GM04503 (cell line): ENCODE measurements at regions not wholly inside any gene's neighbourhood (a gene's known extent, or its start where the extent isn't known, plus 50 kb on each side); places are given as distances from the start of the nearest gene placed in this dataset.

ENCODE experiments used
- DNase-seq: peaks from one replicate; pipeline ENCODE4 v3.0.0-alpha.2; 2012; ENCODE audit warnings: low read depth

DNA sequence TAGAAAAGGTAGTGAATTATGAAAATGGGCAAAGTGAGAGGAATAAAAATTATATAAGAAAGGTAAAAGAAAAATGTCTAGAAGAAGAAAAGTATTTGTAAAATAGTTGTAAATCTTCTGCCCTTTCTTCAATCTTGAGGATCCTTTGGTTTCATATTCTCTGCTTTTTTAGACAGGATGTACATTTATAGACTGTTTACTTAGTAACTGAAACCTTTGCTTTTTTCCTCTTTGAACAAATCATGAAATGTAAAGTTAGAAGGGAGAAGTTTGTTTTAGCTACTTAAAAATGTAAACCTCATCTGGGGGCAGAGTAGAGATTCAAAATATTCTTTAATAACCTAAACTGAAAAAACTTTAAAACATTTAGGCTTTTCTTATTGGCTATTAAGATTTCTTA is 150.4 kb upstream of the ITGA4 start:
- DNase-seq: no peak

- no peak for DNase-seq
Measured at GRCh38 chr2:181307203-181307991, 149.8 kb upstream of the ITGA4 start.

DNA sequence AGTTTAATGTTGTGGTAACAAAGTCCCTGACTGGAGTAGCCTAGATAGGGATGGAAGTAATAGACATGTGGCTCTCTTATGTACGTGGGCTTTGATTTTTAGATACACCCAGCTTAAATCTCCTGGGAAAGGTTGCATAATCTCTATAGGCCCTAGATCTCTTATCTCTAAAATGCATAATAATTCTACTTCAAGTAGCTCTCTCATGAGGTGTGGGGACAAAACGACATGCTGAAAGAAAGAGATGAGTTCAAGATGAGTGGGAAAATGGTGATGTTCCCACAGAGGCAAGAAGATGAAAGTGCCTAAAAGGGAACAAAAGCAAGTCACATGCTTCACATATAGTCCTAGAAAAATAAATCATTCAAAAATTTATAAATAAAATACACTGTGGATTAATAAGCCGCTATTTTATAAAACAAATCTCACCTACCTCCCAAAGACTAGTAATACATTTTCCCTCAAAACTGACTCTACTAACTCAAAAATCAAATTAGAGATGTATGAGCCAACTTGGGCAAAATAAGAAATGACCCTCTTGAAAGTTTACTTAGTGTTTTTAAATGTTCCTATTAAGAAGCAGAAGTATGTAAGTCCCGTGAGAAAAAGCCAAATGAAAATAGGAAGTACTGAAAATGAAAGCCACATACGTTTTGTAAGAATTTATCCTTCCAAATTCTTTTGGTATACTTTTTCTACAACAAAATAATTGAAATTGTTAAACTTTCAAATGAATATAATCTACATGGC is 148.2 kb upstream of the ITGA4 start:
- no peak for DNase-seq

DNA sequence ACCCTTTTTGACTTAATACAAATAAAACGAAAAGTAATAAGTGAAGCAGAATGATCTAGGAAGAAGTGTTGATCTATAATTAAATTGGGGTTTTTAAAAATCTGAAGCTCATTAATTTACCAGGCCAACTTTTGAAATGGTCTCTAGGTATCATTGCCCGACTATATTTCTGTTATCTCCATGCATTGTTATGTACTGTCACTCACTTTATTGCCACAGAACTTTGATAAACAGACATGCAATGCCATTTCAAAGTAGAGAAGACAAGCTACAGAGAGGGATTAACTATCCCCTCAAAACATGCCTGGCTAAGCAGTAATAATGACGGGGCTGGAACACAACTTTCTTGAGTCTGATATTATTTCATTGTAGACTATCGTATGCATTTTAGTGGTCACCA is 147.6 kb upstream of the ITGA4 start:
- DNase-seq: no peak

DNA sequence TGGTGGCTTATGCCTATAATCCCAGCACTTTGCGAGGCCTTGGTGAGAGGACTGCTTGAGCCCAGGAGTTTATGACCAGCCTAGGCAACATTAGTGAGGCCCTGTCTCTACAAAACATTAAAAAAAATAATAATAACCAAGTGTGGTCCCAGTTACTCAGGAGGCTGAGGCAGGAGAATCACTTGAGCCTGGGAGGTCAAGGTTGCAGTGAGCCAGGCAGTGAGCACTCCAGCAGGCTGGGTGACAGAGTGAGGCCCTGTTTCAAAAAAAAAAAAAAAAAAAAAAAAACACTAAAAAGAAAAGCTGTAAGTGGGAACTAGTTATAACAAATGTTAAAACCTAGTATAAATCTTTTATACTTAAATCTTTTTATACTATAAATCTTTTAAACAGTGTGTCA is 146.2 kb upstream of the ITGA4 start:
- DNase-seq: no peak

- no peak for DNase-seq
Measured at GRCh38 chr2:181311837-181312236, 145.3 kb upstream of the ITGA4 start.

- DNase-seq: no peak
Measured at GRCh38 chr2:181312515-181312927, 144.7 kb upstream of the ITGA4 start.

GRCh38 chr2:181313845-181314244 is 143.3 kb upstream of the ITGA4 start:
- DNase-seq: no peak

- DNase-seq: no peak
Measured at GRCh38 chr2:181314551-181314950, 142.6 kb upstream of the ITGA4 start.

- DNase-seq: no peak
Measured at GRCh38 chr2:181317511-181317910, 139.7 kb upstream of the ITGA4 start.

DNA sequence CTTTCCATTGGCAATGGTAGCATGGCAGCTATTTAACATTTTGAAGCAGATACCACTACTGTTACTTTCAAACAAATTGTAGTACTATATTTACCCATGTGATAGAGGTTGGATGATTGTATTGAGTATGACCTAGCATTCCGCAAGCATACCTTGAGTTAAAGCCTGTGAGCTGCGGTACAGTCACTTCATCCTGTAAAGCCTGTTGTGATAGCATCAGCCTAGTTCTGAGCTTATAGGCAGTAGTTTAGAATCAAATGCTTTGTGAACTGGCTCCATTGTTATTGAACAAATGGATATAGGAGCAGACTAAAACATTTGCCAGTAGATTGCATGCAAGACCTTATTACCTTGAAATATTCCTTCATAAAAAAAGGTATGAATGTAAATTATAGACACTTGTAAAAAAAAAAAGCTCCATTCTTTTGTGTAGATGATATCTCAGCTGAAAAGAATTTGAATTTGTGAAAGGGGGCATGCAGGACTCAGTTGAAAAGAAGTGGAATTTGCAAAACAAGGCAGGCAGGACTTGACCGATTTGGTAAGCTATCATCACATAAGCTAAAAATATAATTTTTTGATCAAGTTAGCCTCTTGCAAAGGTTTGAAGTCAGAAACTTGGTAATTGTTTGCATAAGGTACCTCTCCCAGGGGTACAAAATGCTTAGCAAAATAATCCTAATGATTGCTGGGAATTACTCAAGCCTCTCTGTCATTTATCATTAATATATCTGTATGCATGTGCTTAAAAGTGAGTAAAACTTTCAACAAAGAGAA is 138.5 kb upstream of the ITGA4 start:
- no peak for DNase-seq

GRCh38 chr2:181319286-181319685 is 137.9 kb upstream of the ITGA4 start:
- DNase-seq: no peak

DNA sequence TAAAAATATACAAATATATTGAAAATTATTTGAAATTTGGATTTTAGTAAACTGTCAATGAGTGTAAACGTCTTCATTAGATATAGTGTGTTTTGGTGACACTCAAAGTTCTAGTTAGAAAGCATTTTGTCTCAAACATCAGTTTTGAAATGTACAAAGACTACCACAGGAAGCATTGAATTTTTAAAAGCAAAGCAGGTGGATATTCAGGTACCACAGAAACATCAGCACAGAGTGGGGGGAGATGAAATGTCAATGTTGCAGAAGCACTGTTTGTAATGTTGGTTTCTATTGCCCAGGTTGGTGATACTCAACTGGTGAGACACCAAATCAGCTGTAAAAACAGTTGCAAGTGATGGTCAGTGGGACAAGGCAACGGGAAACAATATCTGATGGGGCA is 136.5 kb upstream of the ITGA4 start:
- no peak for DNase-seq

DNA sequence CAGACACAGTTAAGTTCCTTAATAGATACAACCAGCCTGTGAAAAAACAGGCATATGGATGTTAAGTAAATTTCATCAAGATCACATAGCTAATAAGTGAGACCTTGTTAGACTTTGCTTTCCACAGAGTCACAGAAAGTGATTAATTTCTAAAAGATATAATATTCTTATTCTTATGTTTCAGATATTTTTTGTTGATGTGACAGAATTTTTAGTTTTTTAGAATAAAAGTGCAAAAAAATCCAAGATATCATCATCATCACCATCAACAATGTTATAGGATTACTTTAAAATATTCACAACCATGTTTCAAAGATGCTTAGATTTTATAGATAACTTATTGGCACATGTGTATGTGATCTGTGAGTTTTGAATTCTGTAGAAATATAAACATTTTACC is 132.3 kb upstream of the ITGA4 start:
- no peak for DNase-seq

GRCh38 chr2:181326661-181327060 is 130.5 kb upstream of the ITGA4 start:
- no peak for DNase-seq

DNA sequence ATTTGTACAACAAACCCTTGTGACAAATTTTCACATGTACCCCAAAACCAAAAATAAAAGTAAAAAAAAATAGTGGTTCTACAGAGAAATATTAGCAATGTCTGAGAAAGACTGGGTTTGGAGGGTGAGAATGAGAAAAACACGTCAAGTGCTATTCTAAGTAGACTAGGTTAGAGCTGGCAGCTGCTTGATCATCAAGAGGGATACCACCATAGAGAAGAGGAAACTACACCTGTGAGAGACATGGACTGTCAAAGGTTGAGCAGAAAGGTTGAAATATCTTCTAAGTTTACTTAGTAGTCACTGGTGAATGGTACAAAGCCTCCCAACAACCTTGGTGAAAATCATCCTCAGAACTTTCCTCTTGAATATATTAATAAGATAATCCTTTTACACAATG is 126.9 kb upstream of the ITGA4 start:
- DNase-seq: no peak

GRCh38 chr2:181332044-181332605 is 125.1 kb upstream of the ITGA4 start:
- no peak for DNase-seq

DNA sequence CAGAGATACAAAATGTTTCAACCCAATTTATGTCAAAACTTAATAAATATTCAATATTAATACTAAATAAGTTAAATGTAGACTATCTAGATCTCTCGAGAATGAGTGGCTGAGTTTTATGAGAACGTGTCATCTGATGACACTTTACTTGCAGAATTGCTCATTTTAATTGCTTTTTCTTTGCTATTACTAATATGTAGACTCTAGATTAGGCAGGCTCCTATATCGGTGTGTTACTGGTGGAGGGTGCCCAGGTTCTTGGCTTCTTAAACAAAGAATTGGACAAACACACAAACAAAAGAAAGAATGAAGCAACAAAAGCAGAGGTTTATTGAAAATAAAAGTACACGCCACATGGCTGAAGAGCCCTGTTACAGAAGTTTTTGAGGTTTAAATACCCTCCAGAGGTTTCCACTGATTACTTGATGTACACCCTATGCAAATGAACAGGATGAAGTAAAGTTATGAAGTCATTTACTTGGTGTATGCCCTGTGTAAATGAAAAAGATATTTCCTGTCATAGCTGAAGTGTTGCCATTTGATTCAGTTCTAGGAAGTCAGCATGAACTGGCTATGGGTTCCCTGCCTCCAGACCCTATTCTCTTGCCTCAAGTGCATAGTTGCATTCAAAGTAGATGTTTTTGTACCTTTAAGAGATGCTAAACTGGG is 122.9 kb upstream of the ITGA4 start:
- DNase-seq: no peak

DNA sequence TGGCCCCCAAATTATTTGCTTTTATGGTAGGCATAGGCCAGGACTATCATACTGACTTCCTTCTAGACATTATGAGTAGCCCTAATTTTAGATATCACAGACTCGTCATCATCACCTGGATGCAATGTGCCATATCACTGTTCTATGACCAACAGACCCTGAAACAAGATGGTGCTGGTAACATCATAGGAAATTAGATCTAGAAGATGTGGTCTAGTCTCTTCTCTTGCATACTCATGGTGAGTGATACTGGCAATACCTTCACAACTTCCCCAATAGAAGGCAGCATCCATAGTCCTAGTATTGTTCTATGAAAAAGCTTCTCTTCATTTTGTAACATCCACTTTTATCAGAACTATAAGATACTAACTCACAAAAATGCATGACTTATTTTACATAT is 116.3 kb upstream of the ITGA4 start:
- DNase-seq: no peak

GRCh38 chr2:181341855-181342600 is 115.2 kb upstream of the ITGA4 start:
- DNase-seq: no peak
